K562 (cell line): ENCODE measurements at regions not wholly inside any gene's neighbourhood (a gene's known extent, or its start where the extent isn't known, plus 50 kb on each side); places are given as distances from the start of the nearest gene placed in this dataset.

ENCODE experiments used
- ATF7 ChIP-seq: fragments of 450-650 bp; IDR thresholded peaks from 2 replicates; pipeline ENCODE4 v1.7.1; 2014; ENCODE audit warnings: mild to moderate bottlenecking, moderate library complexity
- CREM ChIP-seq: IDR thresholded peaks from 2 replicates; pipeline ENCODE4 v1.6.1; 2014; ENCODE audit warnings: antibody characterized with exemption, low read depth
- CTCF ChIP-seq, 3 experiments: IDR thresholded peaks in 2 of 3; conservative IDR thresholded peaks in 1 of 3; 2 replicates each; pipeline ENCODE4 v1.5.1; 2011 to 2012; ENCODE audit warnings: low read length in 3 of 3, mild to moderate bottlenecking in 3 of 3, control low read depth in 2 of 3, improper control_type of control experiment in 1 of 3, inconsistent platforms in 1 of 3, low read depth in 1 of 3, mixed read lengths in 1 of 3, moderate library complexity in 1 of 3; ENCODE audit not compliant: insufficient read depth in 2 of 3
- HDAC6 ChIP-seq: IDR thresholded peaks from 2 replicates; pipeline ENCODE4 v1.6.1; 2012; ENCODE audit warnings: low read depth, mild to moderate bottlenecking, control low read depth, inconsistent platforms, low read length, moderate library complexity
- MAX ChIP-seq: sonication (generic); formaldehyde crosslinking; IDR thresholded peaks from 2 replicates; pipeline ENCODE4 v1.9.0; 2022; ENCODE audit warnings: mild to moderate bottlenecking, missing genetic modification reagents
- POLR2G ChIP-seq: fragments of 200-400 bp; formaldehyde crosslinking; IDR thresholded peaks from 2 replicates; pipeline ENCODE4 v1.6.1; 2017; ENCODE audit warnings: low read depth, mild to moderate bottlenecking, antibody characterized with exemption, low read length, moderate library complexity
- PRDM10 ChIP-seq: fragments of 450-650 bp; IDR thresholded peaks from 2 replicates; pipeline ENCODE4 v1.6.1; 2018; ENCODE audit not compliant: partially characterized antibody
- SETDB1 ChIP-seq: IDR thresholded peaks from one replicate; pipeline ENCODE4 v1.6.1; 2012; ENCODE audit warnings: low read length, control low read depth, inconsistent platforms
- TAF7 ChIP-seq: fragments of 450-650 bp; IDR thresholded peaks from 2 replicates; pipeline ENCODE4 v1.6.1; 2016; ENCODE audit warnings: missing genetic modification characterization, missing compliant biosample characterization
- VEZF1 ChIP-seq: fragments of 200-800 bp; sonication (Bioruptor generic); IDR thresholded peaks from 2 replicates; pipeline ENCODE4 v1.6.1; 2017; ENCODE audit warnings: missing genetic modification characterization, missing compliant biosample characterization
- ZC3H8 ChIP-seq: fragments of 450-650 bp; IDR thresholded peaks from 2 replicates; pipeline ENCODE4 v1.6.1; 2017
- ZNF398 ChIP-seq: fragments of 250-450 bp; sonication (Bioruptor Pico); IDR thresholded peaks from 2 replicates; pipeline ENCODE4 v1.8.0; 2021; ENCODE audit warnings: moderate library complexity, mild to moderate bottlenecking, inconsistent platforms
- ZNF639 ChIP-seq, 2 experiments: fragments of 200-800 bp in 1 of 2; sonication (Bioruptor generic) in 1 of 2; sonication (generic) in 1 of 2; formaldehyde crosslinking in 1 of 2; IDR thresholded peaks in 1 of 2; conservative IDR thresholded peaks in 1 of 2; 2 replicates each; pipeline versions ENCODE4 v1.5.0 to v1.6.1; 2016 to 2020; ENCODE audit warnings: missing compliant biosample characterization in 1 of 2, missing genetic modification characterization in 1 of 2, missing genetic modification reagents in 1 of 2

GRCh38 chr1:228873709-228874108, 138.4 kb downstream of the RHOU start:
- TF ChIP-seq ZC3H8 (no peak), SETDB1 (no peak), HDAC6 (no peak), VEZF1 (CRISPR knock-in tag) (no peak), CTCF (IDR thresholded peaks at IDR 0.05 in 2 of 3, conservative IDR thresholded peaks at IDR 0.05 in 1 of 3; ENCODE audit: insufficient read depth in 2 of 3, low read depth in 1 of 3, low read length in 3 of 3) (no peak), POLR2G (no peak), MAX (CRISPR knock-in tag) (no peak), CREM (no peak), ATF7 (no peak), TAF7 (tag) (no peak), PRDM10 (no peak), ZNF639 (CRISPR knock-in tag; conservative IDR thresholded peaks at IDR 0.05 in 1 of 2, IDR thresholded peaks at IDR 0.05 in 1 of 2) (no peak), ZNF398 (no peak)
